PC-3 (cell line): ENCODE measurements at regions not wholly inside any gene's neighbourhood (a gene's known extent, or its start where the extent isn't known, plus 50 kb on each side); places are given as distances from the start of the nearest gene placed in this dataset.

Source experiments
- ATAC-seq: fragments of 200-7000 bp; cut with Tn5 transposase; 2 replicates; pipeline ENCODE4 v1.9.1; 2020; ENCODE audit warnings: mild to moderate bottlenecking, moderate library complexity
- BruUV-seq: library from RNA; stranded (reverse); fragments of 400-500 nt; replicated peaks from 2 replicates; lab custom pipeline; 2021; lab: Mats Ljungman, UMichigan
- CTCF ChIA-PET: fragments of 300-600 bp; sonication (Branson Sonifier 250); formaldehyde crosslinking; loops from one replicate; lab custom pipeline; 2022; ENCODE audit warnings: antibody characterized with exemption; lab: Charles Lee
- POLR2A ChIA-PET: fragments of 300-600 bp; sonication (Branson Sonifier 250); formaldehyde crosslinking; loops from one replicate; lab custom pipeline; 2022; ENCODE audit warnings: antibody characterized with exemption; ENCODE audit not compliant: unreplicated experiment; lab: Charles Lee
- DNase-seq: peaks from one replicate; pipeline ENCODE4 v3.0.0-alpha.2; 2015
- H2AFZ ChIP-seq: fragments of 300-600 bp; sonication (generic); 2 replicates; pipeline ENCODE4 v1.6.0; 2016; ENCODE audit warnings: antibody characterized with exemption, low read length
- H3F3A ChIP-seq: fragments of 300-600 bp; sonication (generic); one replicate; pipeline ENCODE4 v1.6.0; 2017; ENCODE audit warnings: antibody characterized with exemption, low read length, control low read depth, mild to moderate bottlenecking; ENCODE audit not compliant: unreplicated experiment
- H3K27ac ChIP-seq: fragments of 300-600 bp; sonication (generic); 2 replicates; pipeline ENCODE4 v1.5.1; 2016; ENCODE audit warnings: mild to moderate bottlenecking, low read length
- H3K27me3 ChIP-seq: fragments of 300-600 bp; sonication (generic); 2 replicates; pipeline ENCODE4 v1.6.1; 2016; ENCODE audit warnings: low read length, mixed read lengths
- H3K36me3 ChIP-seq: fragments of 300-600 bp; sonication (generic); 2 replicates; pipeline ENCODE4 v1.6.1; 2016; ENCODE audit warnings: low read depth, mixed run types, low read length, mixed read lengths
- H3K4me1 ChIP-seq: fragments of 300-600 bp; sonication (generic); 2 replicates; pipeline ENCODE4 v1.5.1; 2016; ENCODE audit warnings: low read length; ENCODE audit not compliant: insufficient read depth
- H3K4me2 ChIP-seq: fragments of 300-600 bp; sonication (generic); 2 replicates; pipeline ENCODE4 v1.6.0; 2016; ENCODE audit warnings: low read length
- H3K4me3 ChIP-seq: fragments of 300-600 bp; sonication (generic); 2 replicates; pipeline ENCODE4 v1.5.1; 2016; ENCODE audit warnings: mild to moderate bottlenecking, low read length, mixed read lengths
- H3K79me2 ChIP-seq: fragments of 300-600 bp; sonication (generic); 2 replicates; pipeline ENCODE4 v1.6.1; 2017; ENCODE audit warnings: low read length, mixed read lengths
- H3K9ac ChIP-seq: fragments of 300-600 bp; sonication (generic); 2 replicates; pipeline ENCODE4 v1.6.0; 2016; ENCODE audit warnings: mild to moderate bottlenecking, low read length
- H3K9me2 ChIP-seq: fragments of 300-600 bp; sonication (generic); replicated peaks from 2 replicates; pipeline ENCODE4 v1.6.1; 2016; ENCODE audit warnings: mixed run types, low read length, mixed read lengths
- H3K9me3 ChIP-seq: fragments of 300-600 bp; sonication (generic); 2 replicates; pipeline ENCODE4 v1.6.1; 2016; ENCODE audit warnings: low read length, mixed read lengths
- H4K20me1 ChIP-seq: fragments of 300-600 bp; sonication (generic); 2 replicates; pipeline ENCODE4 v1.6.1; 2016; ENCODE audit warnings: low read length, mixed read lengths
- EZH2 ChIP-seq: fragments of 300-600 bp; sonication (generic); IDR thresholded peaks from one replicate; pipeline ENCODE4 v1.6.1; 2017; ENCODE audit warnings: antibody characterized with exemption, mild to moderate bottlenecking, low read length; ENCODE audit not compliant: unreplicated experiment
- EZH2phosphoT487 ChIP-seq: fragments of 300-600 bp; sonication (generic); IDR thresholded peaks from 2 replicates; pipeline ENCODE4 v1.6.1; 2018; ENCODE audit warnings: mild to moderate bottlenecking, antibody characterized with exemption, low read length, borderline replicate concordance
- intact Hi-C: fragments of 100-400 bp; cut with micrococcal nuclease; formaldehyde crosslinking; loops from 2 replicates; pipeline ENCODE4 v1.9.0; 2023
- TF ChIP-seq, protein P1 (sequence below): fragments of 300-600 bp; sonication (generic); conservative IDR thresholded peaks from 2 replicates; pipeline ENCODE4 v1.5.1; 2017; ENCODE audit warnings: antibody characterized with exemption, low read depth, mild to moderate bottlenecking, low read length

DNA sequence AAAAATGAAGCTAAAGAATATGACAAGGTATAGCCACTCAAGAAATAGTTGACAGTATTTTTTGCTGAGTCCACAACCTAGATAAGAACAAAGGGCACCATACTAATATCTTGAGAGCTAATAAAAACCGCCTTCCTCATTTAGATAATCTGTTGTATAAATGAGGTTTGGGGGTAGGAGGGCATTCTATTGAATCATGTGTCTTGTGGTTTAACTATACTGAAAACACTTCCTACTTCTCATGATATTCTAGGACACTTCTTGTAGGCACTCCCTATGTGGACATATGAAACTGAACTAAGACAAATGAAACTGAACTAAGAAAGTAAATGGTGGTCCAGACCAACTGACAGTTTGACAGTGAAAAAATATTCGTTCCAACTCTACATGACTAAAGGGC is 1268.5 kb upstream of the C9orf72 start:
- DNase-seq: no peak
- no peaks in the 10 kb centered on the region for H3K4me1 ChIP-seq
- H3K9ac ChIP-seq: no peak overlapping the region
- no TSS peak for BruUV-seq
- no peaks in the 10 kb centered on the region for H3K79me2 ChIP-seq
- no peaks in the 10 kb centered on the region for H3K36me3 ChIP-seq
- CTCF ChIA-PET: no interaction called here
- no peak overlapping the region for H3K4me3 ChIP-seq
- no peaks in the 10 kb centered on the region for H4K20me1 ChIP-seq
- H3K9me2 ChIP-seq: no peaks in the 10 kb centered on the region
- no peak overlapping the region for H3K4me2 ChIP-seq
- TF ChIP-seq EZH2 (no peak), EZH2phosphoT487 (no peak)
- TF ChIP-seq, protein P1, sequence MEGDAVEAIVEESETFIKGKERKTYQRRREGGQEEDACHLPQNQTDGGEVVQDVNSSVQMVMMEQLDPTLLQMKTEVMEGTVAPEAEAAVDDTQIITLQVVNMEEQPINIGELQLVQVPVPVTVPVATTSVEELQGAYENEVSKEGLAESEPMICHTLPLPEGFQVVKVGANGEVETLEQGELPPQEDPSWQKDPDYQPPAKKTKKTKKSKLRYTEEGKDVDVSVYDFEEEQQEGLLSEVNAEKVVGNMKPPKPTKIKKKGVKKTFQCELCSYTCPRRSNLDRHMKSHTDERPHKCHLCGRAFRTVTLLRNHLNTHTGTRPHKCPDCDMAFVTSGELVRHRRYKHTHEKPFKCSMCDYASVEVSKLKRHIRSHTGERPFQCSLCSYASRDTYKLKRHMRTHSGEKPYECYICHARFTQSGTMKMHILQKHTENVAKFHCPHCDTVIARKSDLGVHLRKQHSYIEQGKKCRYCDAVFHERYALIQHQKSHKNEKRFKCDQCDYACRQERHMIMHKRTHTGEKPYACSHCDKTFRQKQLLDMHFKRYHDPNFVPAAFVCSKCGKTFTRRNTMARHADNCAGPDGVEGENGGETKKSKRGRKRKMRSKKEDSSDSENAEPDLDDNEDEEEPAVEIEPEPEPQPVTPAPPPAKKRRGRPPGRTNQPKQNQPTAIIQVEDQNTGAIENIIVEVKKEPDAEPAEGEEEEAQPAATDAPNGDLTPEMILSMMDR: no peak
- H3K27ac ChIP-seq: no peak overlapping the region
- intact Hi-C loops: no loop called here
- no peaks in the 10 kb centered on the region for H3K9me3 ChIP-seq
- no peaks in the 10 kb centered on the region for H3F3A ChIP-seq
- no peaks in the 10 kb centered on the region for H3K27me3 ChIP-seq
- no peak for ATAC-seq
- POLR2A ChIA-PET: no interaction called here
- no peak overlapping the region for H2AFZ ChIP-seq

DNA sequence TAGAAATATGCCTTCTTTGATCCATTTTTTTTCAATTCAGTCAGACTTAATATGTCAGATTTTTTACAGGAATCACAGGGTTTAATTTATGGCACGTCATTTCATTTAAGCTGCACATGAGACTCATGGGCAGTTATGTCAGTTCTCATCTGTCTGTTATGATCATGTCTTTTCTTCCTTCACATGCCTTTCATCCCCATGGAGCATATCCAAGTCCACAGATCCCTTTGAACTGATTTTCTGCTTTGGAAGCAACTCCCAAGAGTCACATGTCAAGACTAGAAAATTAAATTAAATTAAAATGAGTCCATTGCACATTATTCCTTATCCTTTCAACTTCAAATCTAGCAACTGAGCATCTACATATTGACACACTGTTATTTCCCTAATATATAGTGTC is 1274.0 kb upstream of the C9orf72 start:
- Histone ChIP-seq H3K79me2 (no peaks in the 10 kb centered on the region), H3K4me1 (no peaks in the 10 kb centered on the region), H3K36me3 (no peaks in the 10 kb centered on the region), H3K27ac (no peak overlapping the region), H3K9me2 (no peaks in the 10 kb centered on the region), H3K4me2 (no peak overlapping the region), H2AFZ (no peak overlapping the region), H3K4me3 (no peak overlapping the region), H3F3A (no peaks in the 10 kb centered on the region), H4K20me1 (no peaks in the 10 kb centered on the region), H3K9ac (no peak overlapping the region), H3K27me3 (no peaks in the 10 kb centered on the region), H3K9me3 (no peaks in the 10 kb centered on the region)
- no peak for DNase-seq
- no TSS peak for BruUV-seq
- intact Hi-C loops: no loop called here
- ChIA-PET CTCF (no interaction called here), POLR2A (no interaction called here)
- ATAC-seq: no peak
- TF ChIP-seq EZH2phosphoT487 (no peak), EZH2 (no peak)
- TF ChIP-seq, protein P1: no peak

DNA sequence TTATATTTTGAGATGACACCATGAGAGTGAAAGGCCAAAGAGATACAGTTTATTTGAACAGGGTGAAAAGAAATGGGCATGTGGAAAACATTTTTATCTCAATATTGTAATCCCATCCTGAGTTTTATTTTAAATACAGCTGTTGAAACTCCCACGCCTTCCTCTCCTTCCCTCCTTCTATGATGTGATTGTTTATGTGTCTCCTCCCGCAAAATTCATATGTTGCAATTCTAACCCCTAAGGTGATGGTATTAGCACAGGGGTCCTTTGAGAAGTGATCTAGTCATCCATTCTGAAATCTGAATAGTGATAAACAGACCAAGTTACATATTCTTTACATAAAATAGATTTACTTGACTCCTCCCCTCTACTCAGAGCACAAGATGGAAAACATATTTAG is 1275.4 kb upstream of the C9orf72 start:
- H3K9ac ChIP-seq: no peak overlapping the region
- ATAC-seq (no peak), DNase-seq (no peak)
- BruUV-seq: no TSS peak
- no peaks in the 10 kb centered on the region for H3F3A ChIP-seq
- no peaks in the 10 kb centered on the region for H3K79me2 ChIP-seq
- ChIA-PET CTCF (no interaction called here), POLR2A (no interaction called here)
- TF ChIP-seq EZH2 (no peak), EZH2phosphoT487 (no peak)
- TF ChIP-seq, protein P1: no peak
- no peaks in the 10 kb centered on the region for H3K9me2 ChIP-seq
- no peaks in the 10 kb centered on the region for H3K4me1 ChIP-seq
- no peak overlapping the region for H3K4me3 ChIP-seq
- no peak overlapping the region for H3K27ac ChIP-seq
- intact Hi-C loops: no loop called here
- H3K9me3 ChIP-seq: no peaks in the 10 kb centered on the region
- H4K20me1 ChIP-seq: no peaks in the 10 kb centered on the region
- H2AFZ ChIP-seq: no peak overlapping the region
- H3K4me2 ChIP-seq: no peak overlapping the region
- no peaks in the 10 kb centered on the region for H3K27me3 ChIP-seq
- H3K36me3 ChIP-seq: no peaks in the 10 kb centered on the region
